VCaP (cell line): ENCODE measurements at regions not wholly inside any gene's neighbourhood (a gene's known extent, or its start where the extent isn't known, plus 50 kb on each side); places are given as distances from the start of the nearest gene placed in this dataset.

Experiments used
- H3K27ac ChIP-seq: fragments of 450-650 bp; 2 replicates; pipeline ENCODE4 v1.5.1; 2017
- TF ChIP-seq, protein P1 (sequence below): fragments of 450-650 bp; conservative IDR thresholded peaks from 2 replicates; pipeline ENCODE4 v1.5.1; 2017; ENCODE audit warnings: mild to moderate bottlenecking, moderate library complexity

DNA sequence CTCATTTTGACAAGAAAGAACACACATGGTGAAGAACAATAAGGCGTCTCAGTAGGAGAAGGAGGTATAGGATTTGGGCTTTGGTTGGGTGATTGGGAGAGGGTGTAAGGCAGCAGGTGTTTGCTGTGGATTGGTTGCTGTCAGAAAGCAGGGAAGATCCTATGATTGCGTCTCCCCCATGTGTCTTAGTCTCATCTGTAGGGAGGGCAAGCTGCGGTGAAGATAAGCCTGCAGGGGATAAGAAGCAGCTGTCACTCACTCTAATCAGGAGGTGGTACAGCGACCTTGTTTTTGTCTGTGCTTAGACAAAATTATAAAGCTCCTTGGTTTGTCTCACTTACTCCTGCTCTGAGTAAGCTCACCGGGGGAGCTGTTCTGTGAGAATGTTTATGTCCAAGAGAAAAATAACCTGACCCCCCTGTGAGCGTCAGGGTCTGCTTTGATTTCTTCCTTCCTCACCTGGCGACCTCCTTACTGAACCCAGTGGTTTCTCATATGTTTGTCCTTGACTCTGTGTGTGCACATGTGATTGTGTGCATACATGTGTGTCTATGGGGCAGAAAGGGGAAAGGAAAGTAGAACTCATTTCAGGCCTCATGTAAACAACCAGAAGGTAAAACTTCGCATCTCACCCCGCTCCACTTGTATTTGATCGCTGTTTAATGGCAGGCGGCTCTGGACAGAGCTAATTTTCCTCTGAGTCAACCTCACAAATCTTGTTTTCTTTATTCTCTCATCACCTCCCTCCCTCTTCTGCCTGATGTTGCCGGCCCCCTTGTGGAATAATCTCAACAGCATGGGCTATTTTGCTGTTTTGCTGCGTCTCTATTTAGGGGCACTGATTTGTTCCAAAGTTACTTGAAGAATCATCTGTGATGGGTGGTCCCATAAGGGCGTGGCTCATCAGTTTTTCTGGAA lies 105.6 kb downstream of the TENT4A start:
- peak overlapping the region; percentile 22; the same call in 1 of the 2 replicates for H3K27ac ChIP-seq
- TF ChIP-seq, protein P1, sequence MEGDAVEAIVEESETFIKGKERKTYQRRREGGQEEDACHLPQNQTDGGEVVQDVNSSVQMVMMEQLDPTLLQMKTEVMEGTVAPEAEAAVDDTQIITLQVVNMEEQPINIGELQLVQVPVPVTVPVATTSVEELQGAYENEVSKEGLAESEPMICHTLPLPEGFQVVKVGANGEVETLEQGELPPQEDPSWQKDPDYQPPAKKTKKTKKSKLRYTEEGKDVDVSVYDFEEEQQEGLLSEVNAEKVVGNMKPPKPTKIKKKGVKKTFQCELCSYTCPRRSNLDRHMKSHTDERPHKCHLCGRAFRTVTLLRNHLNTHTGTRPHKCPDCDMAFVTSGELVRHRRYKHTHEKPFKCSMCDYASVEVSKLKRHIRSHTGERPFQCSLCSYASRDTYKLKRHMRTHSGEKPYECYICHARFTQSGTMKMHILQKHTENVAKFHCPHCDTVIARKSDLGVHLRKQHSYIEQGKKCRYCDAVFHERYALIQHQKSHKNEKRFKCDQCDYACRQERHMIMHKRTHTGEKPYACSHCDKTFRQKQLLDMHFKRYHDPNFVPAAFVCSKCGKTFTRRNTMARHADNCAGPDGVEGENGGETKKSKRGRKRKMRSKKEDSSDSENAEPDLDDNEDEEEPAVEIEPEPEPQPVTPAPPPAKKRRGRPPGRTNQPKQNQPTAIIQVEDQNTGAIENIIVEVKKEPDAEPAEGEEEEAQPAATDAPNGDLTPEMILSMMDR = no peak

DNA sequence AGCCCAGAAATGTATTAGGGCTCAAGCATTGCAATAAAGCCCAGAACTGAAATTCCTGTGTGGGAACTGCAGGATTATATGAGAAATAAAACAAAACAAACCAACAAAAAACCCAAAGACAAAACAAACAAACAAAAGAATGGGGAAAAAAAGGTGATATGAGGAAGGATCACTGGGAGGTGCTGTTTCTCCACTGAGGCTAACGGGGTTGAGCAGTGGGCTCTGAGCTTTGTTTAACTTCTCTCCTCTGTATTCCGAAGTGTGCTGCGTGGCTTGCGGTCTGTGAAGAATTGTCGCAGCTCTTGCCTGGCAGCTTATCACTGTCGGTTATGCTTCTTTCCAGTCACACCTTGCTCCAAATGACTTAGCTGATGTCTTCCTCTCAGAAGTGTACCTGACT lies 106.3 kb downstream of the TENT4A start:
- H3K27ac ChIP-seq = peak overlapping the region; percentile 22; the same call in 1 of the 2 replicates
- TF ChIP-seq, protein P1 = peak; percentile 74

DNA sequence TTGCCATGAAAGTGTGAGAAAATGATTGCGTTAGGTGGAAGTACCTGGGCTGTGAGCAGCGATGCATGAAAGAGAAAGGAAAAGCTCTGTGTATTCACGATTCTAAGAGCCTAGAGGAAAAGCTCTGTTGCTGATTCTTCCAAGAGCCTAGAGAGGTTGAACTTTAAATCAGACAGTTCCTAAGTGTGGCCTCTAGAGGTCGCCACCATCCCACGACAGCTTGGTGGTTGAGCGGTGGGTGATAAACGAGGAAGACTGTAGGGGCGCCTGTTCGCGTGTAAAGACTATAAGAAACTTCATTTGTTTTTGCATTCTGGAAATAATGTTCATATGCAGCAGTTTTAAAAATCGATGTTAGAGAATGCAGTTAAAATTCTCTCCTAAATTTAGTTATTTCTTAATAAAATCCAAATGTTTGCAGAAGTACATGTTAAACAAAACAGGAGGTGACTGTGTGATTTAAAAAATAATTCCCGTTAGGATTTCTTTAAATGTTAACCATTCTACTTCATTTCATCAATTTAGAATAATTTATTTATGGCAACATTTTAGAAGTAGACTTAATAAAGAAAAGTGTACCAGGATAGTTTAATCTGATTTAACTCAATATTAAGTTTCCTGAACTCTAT lies 107.7 kb downstream of the TENT4A start:
- TF ChIP-seq, protein P1 = peak; percentile 97

DNA sequence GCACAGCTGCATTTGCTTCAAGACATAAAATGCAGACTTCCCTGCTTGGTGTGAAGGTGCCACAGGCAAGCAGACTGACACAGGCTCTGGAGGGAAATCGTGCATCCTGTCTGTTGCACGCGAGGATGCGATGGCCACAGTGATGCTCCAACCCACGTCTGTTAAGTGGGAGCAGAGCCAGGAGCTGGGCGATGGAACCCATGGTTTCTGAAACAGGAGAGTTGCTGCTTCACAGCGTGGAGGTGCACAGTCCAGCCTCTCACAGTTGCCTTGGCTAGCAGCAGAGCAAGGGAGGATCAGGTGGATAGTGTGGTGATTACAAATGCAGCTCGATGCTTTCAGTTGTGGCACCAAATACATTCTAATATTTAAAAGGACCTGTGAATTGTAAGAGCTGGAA lies 108.8 kb downstream of the TENT4A start:
- H3K27ac ChIP-seq = peak overlapping the region; percentile 19; the same call in 1 of the 2 replicates
- TF ChIP-seq, protein P1 = no peak

More for the DNA sequence above, 107.7 kb downstream of the TENT4A start:
- peak overlapping the region; percentile 22; the same call in 1 of the 2 replicates for H3K27ac ChIP-seq

DNA sequence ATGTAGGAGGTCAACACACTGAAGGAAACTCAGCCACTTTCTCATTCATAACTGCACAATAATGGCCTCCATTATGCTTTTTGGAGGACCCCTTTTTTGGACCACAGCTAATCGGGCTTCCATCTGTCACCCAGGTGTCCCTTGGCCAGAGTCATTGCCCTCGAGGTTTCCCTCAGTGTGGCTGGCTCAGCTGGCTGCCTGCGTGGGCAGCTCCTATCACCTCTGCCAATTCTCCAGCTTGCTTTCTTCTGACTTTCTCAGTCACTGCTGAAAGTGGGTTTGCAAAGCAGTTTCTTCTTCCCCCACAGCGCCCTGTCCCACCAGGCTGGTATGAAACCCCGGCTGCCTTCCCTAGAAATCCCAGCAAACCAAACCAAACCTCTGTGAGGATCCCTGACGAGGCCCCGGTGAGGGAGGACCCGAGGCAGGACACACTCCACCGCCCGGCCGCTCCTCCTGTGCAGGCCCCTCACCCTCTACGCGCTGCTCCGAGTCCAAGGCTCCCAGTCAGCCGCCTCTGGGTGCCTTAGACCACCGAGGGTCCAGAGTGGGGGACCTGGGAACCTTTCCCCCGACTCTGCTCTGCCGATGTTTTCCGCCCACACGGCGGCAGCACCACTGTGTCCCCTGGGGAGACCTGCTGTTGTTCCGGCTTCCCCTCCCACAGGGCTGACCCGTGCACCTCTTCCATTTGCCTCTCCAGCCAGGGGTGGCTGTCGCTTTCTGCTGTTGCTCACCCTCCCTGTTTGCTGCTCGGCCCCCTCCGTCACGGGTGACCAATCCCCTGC lies 109.5 kb downstream of the TENT4A start:
- H3K27ac ChIP-seq = peak overlapping the region; percentile 19; the same call in 1 of the 2 replicates
- TF ChIP-seq, protein P1 = no peak

DNA sequence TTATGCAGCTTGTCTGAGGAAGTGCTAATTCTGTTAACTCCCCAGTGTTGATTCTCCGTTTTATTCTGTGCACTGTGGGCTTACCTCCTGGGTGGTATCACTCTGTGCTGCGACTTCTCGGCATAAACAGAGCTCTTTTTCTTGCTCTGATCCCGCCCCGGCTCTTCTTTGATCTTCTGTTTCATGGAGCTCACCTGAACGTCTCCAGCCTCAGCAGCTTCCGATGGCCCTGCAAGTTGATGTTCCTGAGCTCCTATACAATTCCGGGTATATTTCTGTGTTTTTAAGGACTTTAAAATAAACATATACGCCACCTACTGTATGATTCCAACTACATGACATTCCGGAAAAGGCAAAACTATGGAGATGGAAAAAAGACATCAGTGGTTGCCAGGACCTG lies 110.8 kb downstream of the TENT4A start:
- TF ChIP-seq, protein P1 = no peak
- no peak overlapping the region for H3K27ac ChIP-seq
